ENCODE measurements at regions not wholly inside any gene's neighbourhood (a gene's known extent, or its start where the extent isn't known, plus 50 kb on each side); places are given as distances from the start of the nearest gene placed in this dataset.

GRCh38 chr7:36013246-36014014 lies 139.6 kb upstream of the EEPD1 start:
- no peak for TF ChIP-seq EZH2phosphoT487 (IDR thresholded peaks at IDR 0.05; ENCODE audit: low read depth)
- no peak for TF ChIP-seq CTCF (IDR thresholded peaks at IDR 0.05; ENCODE audit: low read depth, low read length)
